ENCODE measurements at regions not wholly inside any gene's neighbourhood (a gene's known extent, or its start where the extent isn't known, plus 50 kb on each side); places are given as distances from the start of the nearest gene placed in this dataset.
"Not testable (repeated sequence)": the region's sequence is repeated elsewhere in the genome, so short reads cannot be mapped to it uniquely, and the experiment has no call there.

GRCh38 chr5:63089147-63089546, 510.5 kb downstream of the LRRC70 start:
- no peak for DNase-seq

- DNase-seq = no peak
Observed at GRCh38 chr5:63085561-63085960, 506.9 kb downstream of the LRRC70 start.

- not testable (repeated sequence) for DNase-seq
Observed at GRCh38 chr5:63083689-63084088, 505.1 kb downstream of the LRRC70 start.

- no peak for DNase-seq
Observed at GRCh38 chr5:63081402-63081801, 502.8 kb downstream of the LRRC70 start.

- no peak for DNase-seq
Observed at GRCh38 chr5:63070001-63070400, 491.4 kb downstream of the LRRC70 start.

GRCh38 chr5:63055421-63055820, 476.8 kb downstream of the LRRC70 start:
- DNase-seq = no peak

GRCh38 chr5:63053019-63053638, 474.5 kb downstream of the LRRC70 start:
- no peak for DNase-seq

GRCh38 chr5:63050916-63051315, 472.3 kb downstream of the LRRC70 start:
- no peak for DNase-seq

- no peak for DNase-seq
Observed at GRCh38 chr5:63049935-63050334, 471.3 kb downstream of the LRRC70 start.

GRCh38 chr5:63043792-63044191, 465.2 kb downstream of the LRRC70 start:
- DNase-seq = no peak

- DNase-seq = no peak
Observed at GRCh38 chr5:63032343-63032742, 453.7 kb downstream of the LRRC70 start.

- DNase-seq = no peak
Observed at GRCh38 chr5:63029891-63030290, 451.3 kb downstream of the LRRC70 start.

- DNase-seq = no peak
Observed at GRCh38 chr5:63025679-63026078, 447.1 kb downstream of the LRRC70 start.

- DNase-seq = no peak
Observed at GRCh38 chr5:63022403-63022802, 443.8 kb downstream of the LRRC70 start.

- no peak for DNase-seq
Observed at GRCh38 chr5:63011158-63011557, 432.5 kb downstream of the LRRC70 start.

- no peak for DNase-seq
Observed at GRCh38 chr5:63008195-63008594, 429.6 kb downstream of the LRRC70 start.

- not testable (repeated sequence) for DNase-seq
Observed at GRCh38 chr5:62994842-62995241, 416.2 kb downstream of the LRRC70 start.

GRCh38 chr5:62985749-62986148, 407.1 kb downstream of the LRRC70 start:
- no peak for DNase-seq

GRCh38 chr5:62982348-62982747, 403.7 kb downstream of the LRRC70 start:
- no peak for DNase-seq

- DNase-seq = no peak
Observed at GRCh38 chr5:62980884-62981283, 402.3 kb downstream of the LRRC70 start.

GRCh38 chr5:62979472-62979871, 400.9 kb downstream of the LRRC70 start:
- no peak for DNase-seq

- DNase-seq = peak; percentile 24
Observed at GRCh38 chr5:62977661-62978060, 399.0 kb downstream of the LRRC70 start.

GRCh38 chr5:62974623-62975022, 396.0 kb downstream of the LRRC70 start:
- no peak for DNase-seq

GRCh38 chr5:62969409-62970120, 390.9 kb downstream of the LRRC70 start:
- DNase-seq = no peak

GRCh38 chr5:62964428-62964827, 385.8 kb downstream of the LRRC70 start:
- no peak for DNase-seq
